Choroid plexus epithelial cell (primary cell): ENCODE measurements at regions not wholly inside any gene's neighbourhood (a gene's known extent, or its start where the extent isn't known, plus 50 kb on each side); places are given as distances from the start of the nearest gene placed in this dataset.

Source experiments
- DNase-seq: peaks from one replicate; pipeline ENCODE4 v3.0.0-alpha.2; 2010; ENCODE audit warnings: low read depth
- H3K4me3 ChIP-seq: 2 replicates; pipeline ENCODE4 v1.5.1; 2011; ENCODE audit warnings: low read depth, mild to moderate bottlenecking, control low read depth, low read length, moderate library complexity
- CTCF ChIP-seq: conservative IDR thresholded peaks from 2 replicates; pipeline ENCODE4 v1.5.1; 2011; ENCODE audit warnings: low read depth, mild to moderate bottlenecking, control low read depth, inconsistent platforms, low read length, moderate library complexity

- H3K4me3 ChIP-seq, result no peak overlapping the region
- no peak for DNase-seq
Measured at GRCh38 chr7:156537006-156537405, 103.6 kb upstream of the RNF32 start.

GRCh38 chr7:156534925-156535324 is 105.6 kb upstream of the RNF32 start:
- no peak overlapping the region for H3K4me3 ChIP-seq
- DNase-seq, result no peak
- TF ChIP-seq CTCF, result no peak

More at GRCh38 chr7:156537006-156537405, 103.6 kb upstream of the RNF32 start:
- TF ChIP-seq CTCF, result no peak

- no peak for DNase-seq
- no peak overlapping the region for H3K4me3 ChIP-seq
- no peak for TF ChIP-seq CTCF
Measured at GRCh38 chr7:156533964-156534363, 106.6 kb upstream of the RNF32 start.

GRCh38 chr7:156533420-156533819 is 107.2 kb upstream of the RNF32 start:
- no peak overlapping the region for H3K4me3 ChIP-seq
- TF ChIP-seq CTCF, result no peak
- no peak for DNase-seq

GRCh38 chr7:156532016-156532602 is 108.5 kb upstream of the RNF32 start:
- no peak for TF ChIP-seq CTCF
- no peak overlapping the region for H3K4me3 ChIP-seq
- no peak for DNase-seq

- DNase-seq, result no peak
- TF ChIP-seq CTCF, result no peak
- no peak overlapping the region for H3K4me3 ChIP-seq
Measured at GRCh38 chr7:156529956-156530355, 110.6 kb upstream of the RNF32 start.

GRCh38 chr7:156527458-156527890 is 113.1 kb upstream of the RNF32 start:
- no peak for DNase-seq
- no peak overlapping the region for H3K4me3 ChIP-seq
- no peak for TF ChIP-seq CTCF
